ENCODE measurements at regions not wholly inside any gene's neighbourhood (a gene's known extent, or its start where the extent isn't known, plus 50 kb on each side); places are given as distances from the start of the nearest gene placed in this dataset.

- TF ChIP-seq CTCF (IDR thresholded peaks at IDR 0.05) (no peak), POLR2A (IDR thresholded peaks at IDR 0.05) (no peak), EP300 (IDR thresholded peaks at IDR 0.05) (no peak)
Observed at GRCh38 chr13:111541752-111542529, 221.5 kb downstream of the TEX29 start.

Data from sigmoid colon (tissue), 4 donors.